Erythroblast (primary cell): ENCODE measurements at regions not wholly inside any gene's neighbourhood (a gene's known extent, or its start where the extent isn't known, plus 50 kb on each side); places are given as distances from the start of the nearest gene placed in this dataset.

ENCODE experiments used
- GATA1 ChIP-seq: IDR thresholded peaks from 2 replicates; pipeline ENCODE4 v1.6.1; 2011; ENCODE audit warnings: low read depth, mild to moderate bottlenecking, control low read depth, low read length, moderate library complexity
- POLR2A ChIP-seq: IDR thresholded peaks from 2 replicates; pipeline ENCODE4 v1.6.1; 2011; ENCODE audit warnings: mild to moderate bottlenecking, low read length

GRCh38 chr1:189007824-189008223, 1469.8 kb downstream of the BRINP3 start:
- no peak for TF ChIP-seq POLR2A
- no peak for TF ChIP-seq GATA1
